Fibroblast of mammary gland (primary cell): ENCODE measurements at regions not wholly inside any gene's neighbourhood (a gene's known extent, or its start where the extent isn't known, plus 50 kb on each side); places are given as distances from the start of the nearest gene placed in this dataset.

Experiments used
- DNase-seq: peaks from one replicate; pipeline ENCODE4 v3.0.0-alpha.2; 2010; ENCODE audit warnings: low read depth
- H3K4me3 ChIP-seq: 2 replicates; pipeline ENCODE4 v1.5.1; 2011; ENCODE audit warnings: low read depth, mild to moderate bottlenecking, low read length, moderate library complexity; ENCODE audit not compliant: control insufficient read depth
- CTCF ChIP-seq: conservative IDR thresholded peaks from 2 replicates; pipeline ENCODE4 v1.5.1; 2011; ENCODE audit warnings: low read depth, low read length, inconsistent platforms; ENCODE audit not compliant: control insufficient read depth, insufficient read depth

GRCh38 chr2:22382479-22383169 is 1002.4 kb upstream of the KLHL29 start:
- no peak for DNase-seq
- TF ChIP-seq CTCF: no peak
- no peak overlapping the region for H3K4me3 ChIP-seq

GRCh38 chr2:22397847-22398246 is 987.1 kb upstream of the KLHL29 start:
- DNase-seq: no peak
- TF ChIP-seq CTCF: no peak
- H3K4me3 ChIP-seq: no peak overlapping the region

- no peak overlapping the region for H3K4me3 ChIP-seq
- no peak for DNase-seq
- TF ChIP-seq CTCF: no peak
Measured at GRCh38 chr2:22403748-22404147, 981.2 kb upstream of the KLHL29 start.

GRCh38 chr2:22406625-22407024 is 978.4 kb upstream of the KLHL29 start:
- TF ChIP-seq CTCF: no peak
- no peak overlapping the region for H3K4me3 ChIP-seq
- DNase-seq: no peak

- DNase-seq: no peak
- no peak for TF ChIP-seq CTCF
Measured at GRCh38 chr2:22420076-22420475, 964.9 kb upstream of the KLHL29 start.

GRCh38 chr2:22442051-22442450 is 942.9 kb upstream of the KLHL29 start:
- TF ChIP-seq CTCF: no peak
- no peak overlapping the region for H3K4me3 ChIP-seq
- no peak for DNase-seq

More at GRCh38 chr2:22420076-22420475, 964.9 kb upstream of the KLHL29 start:
- H3K4me3 ChIP-seq: no peak overlapping the region

GRCh38 chr2:22444281-22444680 is 940.7 kb upstream of the KLHL29 start:
- TF ChIP-seq CTCF: no peak
- H3K4me3 ChIP-seq: no peak overlapping the region
- DNase-seq: no peak
